Endothelial cell of umbilical vein (primary cell): ENCODE measurements at regions not wholly inside any gene's neighbourhood (a gene's known extent, or its start where the extent isn't known, plus 50 kb on each side); places are given as distances from the start of the nearest gene placed in this dataset.
"Not testable (repeated sequence)": the region's sequence is repeated elsewhere in the genome, so short reads cannot be mapped to it uniquely, and the experiment has no call there.

Source experiments
- BruUV-seq: library from RNA; stranded (reverse); fragments of 400-500 nt; replicated peaks from 2 replicates; lab custom pipeline; 2021; lab: Mats Ljungman, UMichigan
- CTCF ChIA-PET: fragments of 300-600, 350-600 bp; sonication (Branson Sonifier 250); formaldehyde crosslinking; loops from one replicate; lab custom pipeline; 2021; ENCODE audit warnings: antibody characterized with exemption, inconsistent platforms; lab: Charles Lee
- POLR2A ChIA-PET: fragments of 300-600, 350-600 bp; sonication (Branson Sonifier 250); formaldehyde crosslinking; loops from one replicate; lab custom pipeline; 2021; ENCODE audit warnings: antibody characterized with exemption, inconsistent platforms; lab: Charles Lee
- DNase-seq: peaks from one replicate; pipeline ENCODE4 v3.0.0-alpha.2; 2011; ENCODE audit warnings: low read depth, low spot score
- FAIRE-seq: peaks from 2 replicates; lab custom pipeline; 2011; peaks lifted over from hg19 to GRCh38; lab: Jason Lieb, UNC
- H2AFZ ChIP-seq: 2 replicates; pipeline ENCODE4 v1.6.0; 2012; ENCODE audit warnings: low read depth, low read length, control low read depth, inconsistent platforms
- H3K27ac ChIP-seq: 2 replicates; pipeline ENCODE4 v1.5.1; 2011; ENCODE audit warnings: low read depth, mild to moderate bottlenecking, control low read depth, low read length, moderate library complexity; ENCODE audit not compliant: insufficient read depth
- H3K27me3 ChIP-seq, 2 experiments: 2 replicates each; pipeline versions ENCODE4 v1.6.0 to v1.6.1; 2011; ENCODE audit warnings: low read length in 2 of 2, mixed read lengths in 1 of 2; ENCODE audit not compliant: control insufficient read depth in 2 of 2, insufficient read depth in 2 of 2
- H3K36me3 ChIP-seq, 2 experiments: 2 replicates in 1 of 2; 3 replicates in 1 of 2; pipeline ENCODE4 v1.5.1; 2011; ENCODE audit warnings: low read length in 2 of 2, mild to moderate bottlenecking in 1 of 2, moderate library complexity in 1 of 2; ENCODE audit not compliant: control insufficient read depth in 2 of 2, insufficient read depth in 2 of 2; ENCODE audit errors: extremely low read depth in 1 of 2
- H3K4me1 ChIP-seq: 3 replicates; pipeline ENCODE4 v1.5.1; 2011; ENCODE audit warnings: mild to moderate bottlenecking, low read length; ENCODE audit not compliant: control insufficient read depth, insufficient read depth; ENCODE audit errors: extremely low read depth
- H3K4me2 ChIP-seq: 2 replicates; pipeline ENCODE4 v1.6.1; 2011; ENCODE audit warnings: low read length, control low read depth, mixed read lengths; ENCODE audit not compliant: insufficient read depth
- H3K4me3 ChIP-seq, 3 experiments: fragments of 200-600 bp in 1 of 3; sonication (generic), shearing (Covaris generic) in 1 of 3; replicated peaks in 1 of 3; 2 replicates each; pipeline ENCODE4 v1.5.1; 2011 to 2016; ENCODE audit warnings: control low read depth in 3 of 3, low read length in 3 of 3, mild to moderate bottlenecking in 2 of 3, inconsistent platforms in 1 of 3, low read depth in 1 of 3, moderate library complexity in 1 of 3; ENCODE audit not compliant: insufficient read depth in 1 of 3
- H3K79me2 ChIP-seq: 2 replicates; pipeline ENCODE4 v1.6.0; 2012; ENCODE audit warnings: low read length, inconsistent platforms; ENCODE audit not compliant: control insufficient read depth, insufficient read depth
- H3K9ac ChIP-seq: replicated peaks from 2 replicates; pipeline ENCODE3; 2011; ENCODE audit warnings: low read length, control low read depth; ENCODE audit not compliant: insufficient read depth; ENCODE audit errors: extremely low read depth
- H3K9me1 ChIP-seq: replicated peaks from 3 replicates; pipeline ENCODE4 v1.6.0; 2011; ENCODE audit warnings: mild to moderate bottlenecking, low read length; ENCODE audit not compliant: control insufficient read depth, insufficient read depth; ENCODE audit errors: extremely low read depth
- H3K9me3 ChIP-seq: replicated peaks from 2 replicates; pipeline ENCODE4 v1.5.1; 2012; ENCODE audit warnings: low read length, inconsistent platforms; ENCODE audit not compliant: control insufficient read depth, insufficient read depth
- H4K20me1 ChIP-seq: replicated peaks from 2 replicates; pipeline ENCODE3; 2011; ENCODE audit warnings: mild to moderate bottlenecking, low read length; ENCODE audit not compliant: control insufficient read depth, insufficient read depth; ENCODE audit errors: extremely low read depth
- EZH2 ChIP-seq: IDR thresholded peaks from 2 replicates; pipeline ENCODE4 v1.6.1; 2012; ENCODE audit warnings: borderline replicate concordance, low read depth, mild to moderate bottlenecking, moderate library complexity, low read length, inconsistent platforms; ENCODE audit not compliant: severe bottlenecking
- GATA2 ChIP-seq: IDR thresholded peaks from 2 replicates; pipeline ENCODE4 v1.7.0; 2011; ENCODE audit warnings: low read depth, mild to moderate bottlenecking, moderate library complexity, mixed read lengths, low read length; ENCODE audit not compliant: insufficient read length, insufficient read depth
- POLR2AphosphoS5 ChIP-seq: IDR thresholded peaks from 2 replicates; pipeline ENCODE4 v1.6.1; 2012; ENCODE audit warnings: low read depth, mild to moderate bottlenecking, control low read depth, low read length, moderate library complexity; ENCODE audit not compliant: insufficient read depth
- dilution Hi-C: fragments of 300-500 bp; cut with MboI; formaldehyde crosslinking; loops from one replicate; pipeline ENCODE4 v1.15.0; 2019; ENCODE audit warnings: low sequenced_read_pairs; ENCODE audit not compliant: extremely low pct_ligation_motif_present
- intact Hi-C: fragments of 100-400 bp; cut with micrococcal nuclease; formaldehyde crosslinking; loops from one replicate; pipeline ENCODE4 v1.10.0; 2022

- Histone ChIP-seq H4K20me1 (no peaks in the 10 kb centered on the region), H3K9me1 (no peaks in the 10 kb centered on the region), H3K9ac (no peak overlapping the region), H3K79me2 (no peaks in the 10 kb centered on the region), H3K4me3 (no peak overlapping the region), H3K4me2 (no peak overlapping the region), H2AFZ (no peak overlapping the region), H3K27ac (no peak overlapping the region), H3K36me3 (no peaks in the 10 kb centered on the region), H3K4me1 (no peaks in the 10 kb centered on the region), H3K27me3 (no peaks in the 10 kb centered on the region), H3K9me3 (peaks cover 3% of the 10 kb centered on the region)
- dilution Hi-C loops = no loop called here
- TF ChIP-seq POLR2AphosphoS5 (no peak), EZH2 (no peak), GATA2 (no peak)
- POLR2A ChIA-PET = no interaction called here
- FAIRE-seq (no peak), DNase-seq (no peak)
- CTCF ChIA-PET = no interaction called here
- intact Hi-C loops = no loop called here
- no TSS peak for BruUV-seq
Observed at GRCh38 chr7:68712956-68713495, 885.2 kb upstream of the AUTS2 start.

GRCh38 chr7:68714135-68714534, 884.1 kb upstream of the AUTS2 start:
- H3K9ac ChIP-seq, H3K4me3 ChIP-seq, H4K20me1 ChIP-seq, H3K9me1 ChIP-seq, FAIRE-seq, H3K36me3 ChIP-seq, H3K27me3 ChIP-seq, CTCF ChIA-PET, dilution Hi-C loops, BruUV-seq, H3K9me3 ChIP-seq, H3K4me1 ChIP-seq, POLR2A ChIA-PET, H2AFZ ChIP-seq, DNase-seq, H3K79me2 ChIP-seq, H3K27ac ChIP-seq, intact Hi-C loops, H3K4me2 ChIP-seq: not testable (repeated sequence)
